SK-N-SH treated with all-trans-retinoic acid at 6 μM for 48 hours (cell line): ENCODE measurements at regions not wholly inside any gene's neighbourhood (a gene's known extent, or its start where the extent isn't known, plus 50 kb on each side); places are given as distances from the start of the nearest gene placed in this dataset.

Experiments used
- ARNTL ChIP-seq: fragments of 450-650 bp; formaldehyde crosslinking; IDR thresholded peaks from 2 replicates; pipeline ENCODE4 v1.5.0; 2020; ENCODE audit warnings: low read depth, mild to moderate bottlenecking, moderate library complexity, borderline replicate concordance
- BACH2 ChIP-seq: fragments of 250-450 bp; sonication (Bioruptor Pico); IDR thresholded peaks from 2 replicates; pipeline ENCODE4 v1.9.0; 2021; ENCODE audit warnings: mild to moderate bottlenecking, borderline replicate concordance
- CREB5 ChIP-seq: fragments of 250-450 bp; sonication (Bioruptor Pico); IDR thresholded peaks from 2 replicates; pipeline ENCODE4 v1.5.1; 2020; ENCODE audit warnings: low read depth, mild to moderate bottlenecking, moderate library complexity
- OSR1 ChIP-seq: fragments of 250-450 bp; sonication (Bioruptor Pico); IDR thresholded peaks from 2 replicates; pipeline ENCODE4 v1.8.0; 2022; ENCODE audit warnings: moderate library complexity, mild to moderate bottlenecking, inconsistent platforms
- PATZ1 ChIP-seq: fragments of 250-450 bp; sonication (Bioruptor Pico); IDR thresholded peaks from 2 replicates; pipeline ENCODE4 v1.8.0; 2020; ENCODE audit warnings: mild to moderate bottlenecking, moderate library complexity, borderline replicate concordance
- POU6F1 ChIP-seq: fragments of 250-450 bp; sonication (Bioruptor Pico); IDR thresholded peaks from 2 replicates; pipeline ENCODE4 v1.8.0; 2021; ENCODE audit warnings: low read depth, mild to moderate bottlenecking, moderate library complexity, borderline replicate concordance
- PPARA ChIP-seq: fragments of 250-450 bp; sonication (Bioruptor Pico); IDR thresholded peaks from 2 replicates; pipeline ENCODE4 v1.5.0; 2020; ENCODE audit warnings: mild to moderate bottlenecking, borderline replicate concordance
- RARB ChIP-seq: fragments of 250-450 bp; sonication (Bioruptor Pico); IDR thresholded peaks from 2 replicates; pipeline ENCODE4 v1.8.0; 2021; ENCODE audit warnings: mild to moderate bottlenecking, moderate library complexity
- SNAI2 ChIP-seq: fragments of 250-450 bp; sonication (Bioruptor Pico); IDR thresholded peaks from 2 replicates; pipeline ENCODE4 v1.5.0; 2020; ENCODE audit warnings: mild to moderate bottlenecking, moderate library complexity
- TOX ChIP-seq: fragments of 250-450 bp; sonication (Bioruptor Pico); IDR thresholded peaks from 2 replicates; pipeline ENCODE4 v1.8.0; 2021; ENCODE audit warnings: mild to moderate bottlenecking, moderate library complexity, borderline replicate concordance
- ZC3H10 ChIP-seq: fragments of 250-450 bp; sonication (Bioruptor Pico); IDR thresholded peaks from 2 replicates; pipeline ENCODE4 v1.5.1; 2021; ENCODE audit warnings: mild to moderate bottlenecking, moderate library complexity
- ZFP3 ChIP-seq: fragments of 250-450 bp; sonication (Bioruptor Pico); IDR thresholded peaks from 2 replicates; pipeline ENCODE4 v1.5.0; 2020; ENCODE audit warnings: mild to moderate bottlenecking, moderate library complexity
- ZNF70 ChIP-seq: fragments of 450-650 bp; formaldehyde crosslinking; IDR thresholded peaks from 2 replicates; pipeline ENCODE4 v1.5.0; 2020; ENCODE audit warnings: mild to moderate bottlenecking, moderate library complexity
- ZNF8 ChIP-seq: fragments of 450-650 bp; formaldehyde crosslinking; IDR thresholded peaks from 2 replicates; pipeline ENCODE4 v1.5.0; 2020; ENCODE audit warnings: mild to moderate bottlenecking, moderate library complexity

DNA sequence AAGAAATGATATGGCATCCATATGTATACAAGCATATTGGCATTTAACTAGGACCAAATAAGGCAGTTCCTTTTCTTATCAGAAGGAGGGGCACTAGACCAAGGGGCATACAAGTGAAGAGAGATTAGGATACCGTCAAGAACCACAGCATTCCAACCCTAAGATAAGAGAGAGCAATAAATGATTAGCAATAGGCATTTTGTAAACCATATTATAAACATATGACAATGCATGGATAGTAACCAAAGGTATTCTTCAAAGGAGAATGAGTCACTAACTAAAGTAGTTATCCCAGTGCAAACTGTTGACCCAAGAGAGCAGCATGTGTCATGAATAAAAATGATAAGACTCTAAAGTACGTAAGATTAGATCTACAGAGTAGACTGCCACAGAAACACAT lies 500.9 kb upstream of the HTR2A start:
- no peak for TF ChIP-seq SNAI2 (CRISPR knock-in tag)
- no peak for TF ChIP-seq ZFP3
- no peak for TF ChIP-seq POU6F1 (CRISPR knock-in tag)
- TF ChIP-seq PATZ1: no peak
- TF ChIP-seq PPARA: no peak
- TF ChIP-seq RARB: no peak
- no peak for TF ChIP-seq BACH2 (CRISPR knock-in tag)
- no peak for TF ChIP-seq ZNF8 (CRISPR knock-in tag)
- no peak for TF ChIP-seq ZC3H10
- no peak for TF ChIP-seq CREB5
- TF ChIP-seq OSR1 (CRISPR knock-in tag): no peak
- TF ChIP-seq ARNTL (CRISPR knock-in tag): no peak
- no peak for TF ChIP-seq ZNF70 (CRISPR knock-in tag)
- TF ChIP-seq TOX (CRISPR knock-in tag): no peak
